Neuronal stem cell (in vitro differentiated cells): ENCODE measurements at regions not wholly inside any gene's neighbourhood (a gene's known extent, or its start where the extent isn't known, plus 50 kb on each side); places are given as distances from the start of the nearest gene placed in this dataset.

Experiments
- DNase-seq: peaks from one replicate; pipeline ENCODE4 v3.0.0-alpha.2; 2013; ENCODE audit warnings: low spot score
- H2AFZ ChIP-seq: one replicate; pipeline ENCODE4 v1.6.1; 2013; ENCODE audit warnings: mild to moderate bottlenecking, low read length, inconsistent platforms
- H2AK5ac ChIP-seq: 2 replicates; pipeline ENCODE4 v1.6.1; 2013; ENCODE audit warnings: low read depth, mild to moderate bottlenecking, inconsistent platforms, low read length, moderate library complexity, mixed read lengths
- H2BK120ac ChIP-seq: 2 replicates; pipeline ENCODE4 v1.6.1; 2013; ENCODE audit warnings: low read depth, mild to moderate bottlenecking, inconsistent platforms, low read length, moderate library complexity, mixed read lengths
- H2BK12ac ChIP-seq: one replicate; pipeline ENCODE4 v1.6.1; 2013; ENCODE audit warnings: low read length, inconsistent platforms
- H2BK15ac ChIP-seq: 2 replicates; pipeline ENCODE4 v1.6.1; 2013; ENCODE audit warnings: mild to moderate bottlenecking, low read length, inconsistent platforms, mixed read lengths
- H2BK5ac ChIP-seq: one replicate; pipeline ENCODE4 v1.6.1; 2013; ENCODE audit warnings: inconsistent platforms, mild to moderate bottlenecking, low read length, moderate library complexity
- H3K14ac ChIP-seq: one replicate; pipeline ENCODE4 v1.6.1; 2013; ENCODE audit warnings: low read length, inconsistent platforms
- H3K18ac ChIP-seq: 2 replicates; pipeline ENCODE4 v1.6.1; 2013; ENCODE audit warnings: low read length, inconsistent platforms
- H3K23ac ChIP-seq: 2 replicates; pipeline ENCODE4 v1.6.1; 2013; ENCODE audit warnings: low read depth, mild to moderate bottlenecking, mixed read lengths, low read length, inconsistent platforms; ENCODE audit not compliant: poor library complexity
- H3K27ac ChIP-seq: replicated peaks from 3 replicates; pipeline ENCODE4 v1.5.1; 2013; ENCODE audit warnings: low read length, inconsistent platforms
- H3K27me3 ChIP-seq, 3 experiments: 2 replicates each; pipeline ENCODE4 v1.6.1; 2013; ENCODE audit warnings: low read length in 3 of 3, mild to moderate bottlenecking in 2 of 3, inconsistent platforms in 1 of 3, low read depth in 1 of 3, mixed read lengths in 1 of 3, moderate library complexity in 1 of 3; ENCODE audit not compliant: control insufficient read depth in 3 of 3, insufficient read depth in 3 of 3
- H3K36me3 ChIP-seq, 2 donors: replicated peaks in 1 of 2; 2 replicates each; pipeline ENCODE4 v1.6.1; 2013; ENCODE audit warnings: low read length in 2 of 2; ENCODE audit not compliant: control insufficient read depth in 2 of 2, insufficient read depth in 2 of 2
- H3K4ac ChIP-seq: 2 replicates; pipeline ENCODE4 v1.6.1; 2013; ENCODE audit warnings: inconsistent platforms, mild to moderate bottlenecking, low read length, moderate library complexity
- H3K4me1 ChIP-seq, 2 donors: 1 replicate in 1 of 2; 2 replicates in 1 of 2; pipeline ENCODE4 v1.6.1; 2013; ENCODE audit warnings: low read length in 2 of 2, low read depth in 1 of 2; ENCODE audit not compliant: control insufficient read depth in 2 of 2, insufficient read depth in 1 of 2
- H3K4me2 ChIP-seq: one replicate; pipeline ENCODE4 v1.6.1; 2013; ENCODE audit warnings: mild to moderate bottlenecking, low read length, inconsistent platforms; ENCODE audit not compliant: insufficient read depth, poor library complexity, severe bottlenecking
- H3K4me3 ChIP-seq, 2 donors: 2 replicates each; pipeline ENCODE4 v1.5.1; 2013; ENCODE audit warnings: low read length in 2 of 2, mild to moderate bottlenecking in 2 of 2, inconsistent platforms in 1 of 2, moderate library complexity in 1 of 2
- H3K79me1 ChIP-seq: one replicate; pipeline ENCODE4 v1.6.1; 2013; ENCODE audit warnings: low read depth, mild to moderate bottlenecking, inconsistent platforms, low read length, moderate library complexity
- H3K9ac ChIP-seq: one replicate; pipeline ENCODE4 v1.6.1; 2013; ENCODE audit warnings: mild to moderate bottlenecking, low read depth, low read length, inconsistent platforms; ENCODE audit not compliant: poor library complexity
- H3K9me3 ChIP-seq, 2 donors: replicated peaks in 1 of 2; 2 replicates each; pipeline versions ENCODE3 to v1.6.1; 2013; ENCODE audit warnings: low read length in 2 of 2, mild to moderate bottlenecking in 2 of 2, inconsistent platforms in 1 of 2, low read depth in 1 of 2, mixed read lengths in 1 of 2, moderate library complexity in 1 of 2; ENCODE audit not compliant: control insufficient read depth in 2 of 2, insufficient read depth in 1 of 2
- H4K8ac ChIP-seq: one replicate; pipeline ENCODE4 v1.6.1; 2013; ENCODE audit warnings: low read depth, mild to moderate bottlenecking, inconsistent platforms, low read length, moderate library complexity
- H4K91ac ChIP-seq: one replicate; pipeline ENCODE4 v1.6.1; 2013; ENCODE audit warnings: low read length, low read depth, mild to moderate bottlenecking, inconsistent platforms; ENCODE audit not compliant: poor library complexity
- WGBS, 2 donors: extraction: QIAGEN DNeasy Blood & Tissue Kit; methylation state at CpG; one replicate each; pipeline ENCODE4 v1.1.7; 2013; ENCODE audit warnings: missing lambda C conversion rate in 2 of 2, mixed read lengths in 1 of 2; ENCODE audit not compliant: insufficient read length in 2 of 2, insufficient replicate concordance in 1 of 2; ENCODE audit errors: extremely low coverage in 2 of 2; 5-methylcytosine and 5-hydroxymethylcytosine counted together

DNA sequence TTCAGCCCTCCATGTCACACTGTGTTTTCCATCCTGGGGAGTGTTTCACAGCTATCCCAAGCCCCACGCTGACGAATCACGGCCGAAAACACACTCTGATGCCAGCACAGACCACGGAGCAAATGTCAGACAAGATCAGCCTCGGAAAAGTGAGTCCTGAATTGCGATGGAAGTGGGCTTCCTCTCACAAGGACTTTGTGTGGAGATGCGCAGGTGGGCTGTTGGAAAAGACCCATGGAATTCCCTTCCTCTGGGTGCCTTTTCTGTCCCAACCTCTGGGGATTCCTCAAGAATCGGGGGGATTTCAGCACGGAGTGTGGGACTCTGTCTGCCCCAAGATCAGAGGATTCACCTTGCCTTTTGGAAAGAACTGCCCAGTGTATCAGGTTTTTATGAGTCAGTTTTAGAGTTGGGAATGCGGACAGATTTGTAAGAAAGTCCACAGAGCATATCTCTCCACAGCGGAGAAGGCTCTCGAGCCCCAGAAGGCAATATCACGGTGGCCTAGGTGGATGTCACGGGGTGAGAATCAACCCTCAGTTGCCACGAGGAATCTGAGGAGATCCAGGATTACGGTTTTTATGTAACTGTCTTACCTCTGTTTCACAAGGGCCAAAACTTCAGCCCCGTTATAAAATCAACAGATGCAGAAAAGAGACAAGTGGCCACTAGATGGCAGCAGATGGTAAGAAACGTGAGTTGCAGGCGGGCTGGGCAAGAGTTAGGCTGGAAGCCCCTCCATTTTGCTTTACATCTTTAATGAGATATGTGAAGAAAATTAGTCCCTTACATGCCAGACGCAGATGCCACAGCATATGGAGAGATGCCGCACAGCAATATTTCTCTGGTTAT, 201.9 kb downstream of the DAD1 start:
- no peak overlapping the region for H4K8ac ChIP-seq
- H3K9me3 ChIP-seq, result no peaks in the 10 kb centered on the region
- H3K27me3 ChIP-seq, result peaks cover 0 to 40% (median 0%) of the 10 kb centered on the region in 3 experiments
- H2BK15ac ChIP-seq, result no peak overlapping the region
- H3K18ac ChIP-seq, result no peak overlapping the region
- H4K91ac ChIP-seq, result no peak overlapping the region
- WGBS, 2 donors, result no CpG with 5 or more reads among the region's 22 CpGs
- peaks cover 2% of the 10 kb centered on the region in 2 donors for H3K4me1 ChIP-seq
- no peak overlapping the region for H3K4me2 ChIP-seq
- H2AK5ac ChIP-seq, result no peak overlapping the region
- H3K27ac ChIP-seq, result no peak overlapping the region
- no peak overlapping the region for H2BK5ac ChIP-seq
- no peaks in the 10 kb centered on the region for H3K36me3 ChIP-seq
- no peak overlapping the region for H3K4ac ChIP-seq
- no peaks in the 10 kb centered on the region for H3K79me1 ChIP-seq
- no peak overlapping the region for H3K4me3 ChIP-seq
- peak; percentile 86 for DNase-seq
- H2BK12ac ChIP-seq, result no peak overlapping the region
- H3K14ac ChIP-seq, result no peak overlapping the region
- peak overlapping the region; percentile 72 for H2AFZ ChIP-seq
- no peak overlapping the region for H3K9ac ChIP-seq
- H2BK120ac ChIP-seq, result no peak overlapping the region
- no peak overlapping the region for H3K23ac ChIP-seq

GRCh38 chr14:22384974-22385526, 204.0 kb downstream of the DAD1 start:
- no peak overlapping the region for H3K4ac ChIP-seq
- no peaks in the 10 kb centered on the region for H3K9me3 ChIP-seq
- H3K4me2 ChIP-seq, result no peak overlapping the region
- H2BK120ac ChIP-seq, result no peak overlapping the region
- no peak overlapping the region for H3K9ac ChIP-seq
- peaks cover 2% of the 10 kb centered on the region in 2 donors for H3K4me1 ChIP-seq
- H3K14ac ChIP-seq, result no peak overlapping the region
- H3K36me3 ChIP-seq, result no peaks in the 10 kb centered on the region
- H4K91ac ChIP-seq, result no peak overlapping the region
- H3K4me3 ChIP-seq, result no peak overlapping the region
- no peaks in the 10 kb centered on the region for H3K79me1 ChIP-seq
- DNase-seq, result no peak
- no peak overlapping the region for H3K23ac ChIP-seq
- no peak overlapping the region for H2AK5ac ChIP-seq
- H2BK12ac ChIP-seq, result no peak overlapping the region
- no peak overlapping the region for H2BK5ac ChIP-seq
- no peak overlapping the region for H2BK15ac ChIP-seq
- no peak overlapping the region for H3K18ac ChIP-seq
- no CpG with 5 or more reads among the region's 2 CpGs for WGBS, 2 donors
- peaks cover 0 to 41% (median 0%) of the 10 kb centered on the region in 3 experiments for H3K27me3 ChIP-seq
- H4K8ac ChIP-seq, result no peak overlapping the region
- H3K27ac ChIP-seq, result no peak overlapping the region
- no peak overlapping the region for H2AFZ ChIP-seq

DNA sequence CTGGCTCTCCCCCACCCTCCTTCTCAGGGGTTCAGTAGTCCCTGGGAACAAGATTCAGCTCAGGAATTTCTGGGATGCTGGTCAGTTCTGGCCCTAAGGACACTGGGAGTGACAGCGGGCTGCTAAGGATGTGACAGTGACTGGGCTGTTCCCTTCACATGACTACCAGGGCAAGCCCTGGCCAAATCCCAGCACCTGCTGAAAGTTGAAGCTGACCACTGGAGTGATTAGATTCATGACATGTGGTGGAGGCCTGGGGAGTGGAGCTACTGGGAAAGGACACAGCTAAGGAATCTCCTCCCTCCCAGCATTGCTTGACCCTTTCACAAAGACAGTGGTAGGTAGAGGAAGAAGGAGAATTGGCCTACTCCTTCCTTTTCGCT, 204.9 kb downstream of the DAD1 start:
- no peak overlapping the region for H2BK12ac ChIP-seq
- no peak overlapping the region for H3K14ac ChIP-seq
- no peak overlapping the region for H3K4me3 ChIP-seq
- H3K27me3 ChIP-seq, result peaks cover 0 to 39% (median 0%) of the 10 kb centered on the region in 3 experiments
- peak overlapping the region; percentile 17 for H2AK5ac ChIP-seq
- no peak overlapping the region for H4K91ac ChIP-seq
- WGBS, 2 donors, result no CpG with 5 or more reads among the region's 2 CpGs
- H3K4me2 ChIP-seq, result no peak overlapping the region
- no peak overlapping the region for H3K9ac ChIP-seq
- H2BK5ac ChIP-seq, result no peak overlapping the region
- H3K18ac ChIP-seq, result no peak overlapping the region
- no peak overlapping the region for H2AFZ ChIP-seq
- no peak overlapping the region for H2BK15ac ChIP-seq
- no peak overlapping the region for H3K23ac ChIP-seq
- no peaks in the 10 kb centered on the region for H3K79me1 ChIP-seq
- no peak overlapping the region for H4K8ac ChIP-seq
- H3K36me3 ChIP-seq, result no peaks in the 10 kb centered on the region
- H3K27ac ChIP-seq, result no peak overlapping the region
- no peak overlapping the region for H2BK120ac ChIP-seq
- no peaks in the 10 kb centered on the region for H3K9me3 ChIP-seq
- no peak for DNase-seq
- H3K4ac ChIP-seq, result no peak overlapping the region
- peaks cover 2% of the 10 kb centered on the region in 2 donors for H3K4me1 ChIP-seq

DNA sequence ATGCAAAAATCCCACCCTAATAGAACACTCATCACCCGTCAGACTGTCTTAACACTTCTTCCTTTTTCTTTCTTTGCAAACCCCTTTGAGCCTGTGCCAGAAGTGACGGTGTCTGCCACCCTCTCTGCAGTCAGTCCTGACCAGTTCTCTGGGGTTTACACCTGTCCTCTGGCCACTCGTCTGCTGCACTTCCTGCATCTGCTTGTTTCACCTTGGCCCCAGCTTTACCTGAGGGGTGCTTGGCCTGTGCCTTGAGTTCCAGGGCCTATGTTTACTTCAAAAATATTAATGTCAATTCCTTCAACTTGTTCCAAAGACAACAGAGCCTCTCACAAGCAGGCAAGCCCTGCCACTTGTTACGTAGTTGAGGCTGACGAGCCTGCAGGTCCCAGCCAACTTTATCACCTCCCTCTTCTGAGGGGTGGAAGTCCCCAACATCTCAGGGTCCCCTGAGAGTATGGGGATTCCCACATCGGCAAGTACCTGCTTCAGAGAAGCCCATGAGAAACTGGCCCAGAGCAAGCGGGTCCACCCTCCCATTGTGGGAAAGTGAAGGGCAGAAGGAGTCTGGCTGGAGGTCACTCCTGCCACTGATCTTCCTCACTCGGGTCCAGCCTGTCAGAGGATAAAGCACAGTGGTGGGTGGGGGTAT, 205.4 kb downstream of the DAD1 start:
- Histone ChIP-seq H3K27me3 (peaks cover 0 to 44% (median 0%) of the 10 kb centered on the region in 3 experiments), H3K23ac (no peak overlapping the region), H3K4me2 (no peak overlapping the region), H3K9ac (no peak overlapping the region), H4K8ac (no peak overlapping the region), H2BK120ac (no peak overlapping the region), H3K9me3 (no peaks in the 10 kb centered on the region), H2BK12ac (no peak overlapping the region), H2BK5ac (no peak overlapping the region), H2AFZ (no peak overlapping the region), H3K4ac (no peak overlapping the region), H3K18ac (no peak overlapping the region), H4K91ac (no peak overlapping the region), H3K79me1 (no peaks in the 10 kb centered on the region), H3K36me3 (no peaks in the 10 kb centered on the region), H3K4me1 (peaks cover 2% of the 10 kb centered on the region in 2 donors), H2AK5ac (peak overlapping the region; percentile 17), H2BK15ac (no peak overlapping the region), H3K4me3 (no peak overlapping the region), H3K27ac (no peak overlapping the region), H3K14ac (no peak overlapping the region)
- DNase-seq, result no peak
- WGBS, 2 donors, result no CpG with 5 or more reads among the region's 8 CpGs
